ENCODE measurements at regions not wholly inside any gene's neighbourhood (a gene's known extent, or its start where the extent isn't known, plus 50 kb on each side); places are given as distances from the start of the nearest gene placed in this dataset.

DNA sequence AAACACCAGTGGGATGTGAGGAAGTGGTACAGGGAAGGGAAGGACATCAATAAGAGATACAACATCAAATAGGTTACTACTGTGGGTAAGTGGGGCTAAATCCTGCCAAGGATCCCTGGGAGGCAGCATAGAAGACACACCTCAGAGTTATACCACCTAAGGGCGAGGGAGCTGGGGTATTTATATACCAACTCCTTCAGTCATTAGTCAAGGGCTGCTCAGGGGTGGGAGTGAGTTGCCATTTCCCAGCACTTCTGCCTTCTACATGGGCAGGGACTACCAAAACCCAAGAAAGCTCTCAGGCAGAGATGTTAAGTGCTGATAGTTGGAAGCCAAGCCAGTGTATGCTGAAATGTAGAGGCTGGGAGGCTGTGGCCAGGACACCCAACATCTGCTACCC lies 57.5 kb upstream of the MARCHF10 start:
- H3K4me1 ChIP-seq (ENCODE audit: low read depth) = no peaks in the 10 kb centered on the region
- ATAC-seq (no peak), DNase-seq (no peak)
- no peaks in the 10 kb centered on the region for H3K9me3 ChIP-seq
- TF ChIP-seq, protein P1, sequence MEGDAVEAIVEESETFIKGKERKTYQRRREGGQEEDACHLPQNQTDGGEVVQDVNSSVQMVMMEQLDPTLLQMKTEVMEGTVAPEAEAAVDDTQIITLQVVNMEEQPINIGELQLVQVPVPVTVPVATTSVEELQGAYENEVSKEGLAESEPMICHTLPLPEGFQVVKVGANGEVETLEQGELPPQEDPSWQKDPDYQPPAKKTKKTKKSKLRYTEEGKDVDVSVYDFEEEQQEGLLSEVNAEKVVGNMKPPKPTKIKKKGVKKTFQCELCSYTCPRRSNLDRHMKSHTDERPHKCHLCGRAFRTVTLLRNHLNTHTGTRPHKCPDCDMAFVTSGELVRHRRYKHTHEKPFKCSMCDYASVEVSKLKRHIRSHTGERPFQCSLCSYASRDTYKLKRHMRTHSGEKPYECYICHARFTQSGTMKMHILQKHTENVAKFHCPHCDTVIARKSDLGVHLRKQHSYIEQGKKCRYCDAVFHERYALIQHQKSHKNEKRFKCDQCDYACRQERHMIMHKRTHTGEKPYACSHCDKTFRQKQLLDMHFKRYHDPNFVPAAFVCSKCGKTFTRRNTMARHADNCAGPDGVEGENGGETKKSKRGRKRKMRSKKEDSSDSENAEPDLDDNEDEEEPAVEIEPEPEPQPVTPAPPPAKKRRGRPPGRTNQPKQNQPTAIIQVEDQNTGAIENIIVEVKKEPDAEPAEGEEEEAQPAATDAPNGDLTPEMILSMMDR (IDR thresholded peaks at IDR 0.05) = no peak
- H3K4me3 ChIP-seq = no peak overlapping the region
- intact Hi-C loops (cut with DNase I, micrococcal nuclease) = no loop called here
- H3K36me3 ChIP-seq (ENCODE audit: low read depth) = no peaks in the 10 kb centered on the region

DNA sequence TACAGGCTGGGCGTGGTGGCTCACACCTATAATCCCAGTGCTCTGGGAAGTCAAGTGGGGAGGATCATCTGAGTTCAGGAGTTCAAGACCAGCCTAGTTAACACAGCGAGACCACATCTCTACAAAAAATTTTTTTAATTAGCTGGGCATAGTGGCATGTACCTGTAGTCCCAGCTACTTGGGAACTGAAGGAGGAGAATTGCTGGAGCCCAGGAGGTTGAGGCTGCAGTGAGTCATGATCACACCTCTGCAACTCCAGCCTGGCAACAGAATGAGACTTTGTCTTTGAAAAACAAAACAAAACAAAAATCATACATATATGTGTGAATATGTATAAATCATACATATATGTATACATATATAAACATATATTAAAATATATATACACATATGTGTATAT lies 54.1 kb upstream of the MARCHF10 start:
- no peak for ATAC-seq
- H3K4me3 ChIP-seq = no peak overlapping the region
- intact Hi-C loops (cut with DNase I, micrococcal nuclease) = no loop called here
- TF ChIP-seq, protein P1 (IDR thresholded peaks at IDR 0.05) = no peak
- no peak for DNase-seq
- H3K9me3 ChIP-seq = no peaks in the 10 kb centered on the region
- no peaks in the 10 kb centered on the region for H3K4me1 ChIP-seq (ENCODE audit: low read depth)
- no peaks in the 10 kb centered on the region for H3K36me3 ChIP-seq (ENCODE audit: low read depth)

DNA sequence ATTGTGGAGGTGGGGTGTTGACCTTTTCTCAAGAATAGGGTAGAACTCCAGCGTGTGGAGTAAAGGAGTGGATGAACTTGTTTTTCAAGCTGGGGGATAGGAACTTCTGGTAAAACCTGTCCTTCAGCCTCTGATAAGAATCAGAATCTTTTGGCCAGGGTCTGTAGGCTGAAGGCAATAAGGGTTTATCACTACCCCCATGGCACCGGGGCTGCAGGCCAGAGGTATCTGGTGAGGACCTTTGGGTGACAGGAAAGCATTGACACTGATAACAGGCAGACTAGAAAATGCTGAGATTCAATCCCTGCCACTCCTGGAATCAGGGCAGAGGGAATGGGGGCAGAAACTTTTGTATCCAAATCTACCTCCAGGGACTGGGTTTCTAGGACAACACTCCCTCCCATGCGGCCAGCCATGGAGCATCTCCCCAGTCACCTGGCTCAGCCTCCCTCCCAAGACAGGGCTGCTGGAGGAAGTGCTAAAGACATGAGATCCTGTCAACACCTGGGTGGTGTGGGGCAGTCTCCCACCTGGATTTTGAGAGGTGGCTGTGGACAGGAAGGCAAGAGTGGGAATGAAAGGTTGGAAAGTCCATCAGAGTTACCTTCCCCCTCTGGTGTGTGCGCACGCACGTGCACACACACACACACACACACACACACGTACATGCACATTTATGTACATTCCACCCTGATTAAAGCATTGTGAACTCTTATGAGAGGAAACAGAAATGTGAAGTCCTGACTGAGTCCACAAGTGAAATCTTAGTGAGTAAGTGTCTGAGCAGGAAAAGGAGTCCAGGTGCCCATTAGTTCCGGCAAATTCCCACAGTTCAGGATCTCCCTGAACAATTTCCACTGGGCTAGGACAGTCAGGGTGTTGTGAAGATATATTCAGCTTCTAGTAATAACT lies 53.1 kb upstream of the MARCHF10 start:
- TF ChIP-seq, protein P1 (IDR thresholded peaks at IDR 0.05) = no peak
- Histone ChIP-seq H3K4me1 (ENCODE audit: low read depth) (no peaks in the 10 kb centered on the region), H3K9me3 (no peaks in the 10 kb centered on the region), H3K36me3 (ENCODE audit: low read depth) (no peaks in the 10 kb centered on the region), H3K4me3 (no peak overlapping the region)
- DNase-seq (no peak), ATAC-seq (no peak)
- intact Hi-C loops (cut with DNase I, micrococcal nuclease) = no loop called here

DNA sequence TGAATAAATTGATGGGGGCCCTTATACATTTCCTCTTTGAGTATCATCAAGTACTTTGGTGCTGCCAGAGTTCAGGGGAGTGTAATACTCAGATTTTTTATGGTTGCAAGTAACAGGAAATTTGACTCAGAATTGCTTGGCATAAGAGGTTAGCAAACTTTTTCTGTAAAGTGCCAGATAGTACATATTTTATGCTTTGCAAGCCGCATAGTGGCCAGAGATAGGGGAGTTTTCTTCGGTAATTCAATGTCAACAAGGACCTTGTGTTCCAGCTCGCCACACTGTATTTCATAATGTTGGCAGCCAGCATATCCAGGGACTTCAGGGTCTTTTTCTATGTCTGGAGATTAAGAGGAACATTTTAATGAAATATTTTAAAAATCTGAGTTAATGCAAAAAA lies 51.0 kb upstream of the MARCHF10 start:
- H3K9me3 ChIP-seq = no peaks in the 10 kb centered on the region
- H3K36me3 ChIP-seq (ENCODE audit: low read depth) = no peaks in the 10 kb centered on the region
- DNase-seq (no peak), ATAC-seq (no peak)
- no peak overlapping the region for H3K4me3 ChIP-seq
- intact Hi-C loops (cut with DNase I, micrococcal nuclease) = no loop called here
- H3K4me1 ChIP-seq (ENCODE audit: low read depth) = no peaks in the 10 kb centered on the region
- TF ChIP-seq, protein P1 (IDR thresholded peaks at IDR 0.05) = no peak

All from mucosa of descending colon (tissue), 3 donors.